Aorta (tissue), 5 donors: ENCODE measurements at regions not wholly inside any gene's neighbourhood (a gene's known extent, or its start where the extent isn't known, plus 50 kb on each side); places are given as distances from the start of the nearest gene placed in this dataset.

ENCODE experiments used
- ATAC-seq: fragments of 200-7000 bp; cut with Tn5 transposase; one replicate; pipeline ENCODE4 v1.9.1; 2022; ENCODE audit warnings: moderate library complexity; ENCODE audit not compliant: low FRiP score
- DNase-seq, 2 donors: peaks; one replicate each; pipeline ENCODE4 v3.0.0-alpha.2; 2020
- H3K27ac ChIP-seq, 2 donors: one replicate each; pipeline ENCODE4 v1.5.1; 2013; ENCODE audit warnings: low read length in 2 of 2, mild to moderate bottlenecking in 2 of 2, moderate library complexity in 2 of 2, control low read depth in 1 of 2, inconsistent platforms in 1 of 2, low read depth in 1 of 2
- H3K27me3 ChIP-seq, 2 donors: one replicate each; pipeline ENCODE4 v1.6.1; 2013; ENCODE audit warnings: control low read depth in 1 of 2, low read length in 1 of 2, mild to moderate bottlenecking in 1 of 2, moderate library complexity in 1 of 2; ENCODE audit not compliant: insufficient read depth in 2 of 2, control insufficient read depth in 1 of 2
- H3K36me3 ChIP-seq, 2 donors: one replicate each; pipeline ENCODE4 v1.6.1; 2013; ENCODE audit warnings: control low read depth in 1 of 2, low read length in 1 of 2, mild to moderate bottlenecking in 1 of 2; ENCODE audit not compliant: insufficient read depth in 2 of 2, control insufficient read depth in 1 of 2
- H3K4me1 ChIP-seq, 2 donors: one replicate each; pipeline ENCODE4 v1.6.1; 2013; ENCODE audit warnings: low read length in 2 of 2, control low read depth in 1 of 2, mild to moderate bottlenecking in 1 of 2, moderate library complexity in 1 of 2; ENCODE audit not compliant: insufficient read depth in 2 of 2, control insufficient read depth in 1 of 2
- H3K4me3 ChIP-seq, 2 donors: one replicate each; pipeline ENCODE4 v1.5.1; 2013; ENCODE audit warnings: low read length in 2 of 2, control low read depth in 1 of 2, mild to moderate bottlenecking in 1 of 2
- H3K9me3 ChIP-seq: one replicate; pipeline ENCODE4 v1.6.1; 2013; ENCODE audit warnings: mild to moderate bottlenecking, low read length; ENCODE audit not compliant: control insufficient read depth
- WGBS, 2 donors: extraction: QIAGEN DNeasy Blood & Tissue Kit; methylation state at CpG; one replicate each; pipeline ENCODE4 v1.1.7; 2013; 5-methylcytosine and 5-hydroxymethylcytosine counted together
- intact Hi-C, 2 donors: fragments of 100-400 bp; cut with DNase I; formaldehyde crosslinking; loops; one replicate each; pipeline versions ENCODE4 v1.14.2 to v1.15.0; 2022
- donor health status: healthy with polysubstance abuse.
- donor health status: Bipolar disorder and iron deficiency.
- donor health status: DM: no; HTN: no; CAD: no.
- donor health status: DM: no; HTN: no; CAD: no.
- donor health status: DM: yes; HTN: yes; CAD: no.

DNA sequence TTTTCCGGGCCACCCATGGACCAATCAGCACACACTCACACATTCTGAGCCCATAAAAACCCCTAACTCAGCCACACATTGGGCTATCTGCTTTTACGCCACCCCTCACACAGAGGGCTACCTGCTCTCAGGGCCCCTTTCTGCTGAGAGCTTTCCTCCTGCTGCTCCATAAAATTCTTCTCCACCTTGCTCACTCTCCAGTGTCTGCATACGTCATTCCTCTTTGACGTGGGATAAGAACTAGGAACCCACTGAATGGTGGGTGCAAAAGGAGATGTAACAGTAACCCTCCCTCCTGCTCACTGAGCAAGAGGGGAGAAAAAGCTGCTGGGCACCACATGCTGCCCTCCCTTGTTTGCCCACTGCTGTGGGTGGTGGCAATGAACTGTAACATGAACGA is 596.7 kb upstream of the TMEM132C start:
- Histone ChIP-seq H3K4me1 (no peaks in the 10 kb centered on the region), H3K4me3 (no peak overlapping the region), H3K36me3 (no peaks in the 10 kb centered on the region), H3K27me3 (no peaks in the 10 kb centered on the region), H3K9me3 (no peaks in the 10 kb centered on the region), H3K27ac (no peak overlapping the region)
- intact Hi-C loops: loop anchor here (10.0 kb wide), 2 partner anchors 225 to 385 kb away; no protein-coding TSS in a partner anchor
- no peak for DNase-seq
- no peak for ATAC-seq
- 96% methylated on average over 5 of the region's 5 CpGs for WGBS, 2 donors

DNA sequence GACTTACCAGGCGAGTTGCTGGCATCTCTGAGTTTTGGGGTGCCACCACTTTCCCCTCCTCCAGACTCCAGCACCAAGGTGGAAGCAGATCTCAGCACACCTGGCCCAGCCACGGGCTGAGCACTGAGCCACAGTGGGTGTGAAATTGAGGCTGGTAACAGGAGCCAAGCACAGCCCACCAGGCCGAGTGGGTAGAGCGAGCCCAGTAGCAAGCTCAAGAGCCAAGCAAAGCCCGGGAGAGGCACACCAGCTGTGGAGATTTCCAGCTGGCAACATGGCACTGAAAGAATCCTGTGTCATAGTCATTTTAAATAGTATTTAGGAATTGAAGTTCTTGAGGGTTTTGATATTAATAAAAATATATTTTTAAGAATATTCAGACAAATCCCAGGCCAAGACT is 596.2 kb upstream of the TMEM132C start:
- Histone ChIP-seq H3K36me3 (no peaks in the 10 kb centered on the region), H3K4me1 (no peaks in the 10 kb centered on the region), H3K9me3 (no peaks in the 10 kb centered on the region), H3K27ac (no peak overlapping the region), H3K27me3 (no peaks in the 10 kb centered on the region), H3K4me3 (no peak overlapping the region)
- 46 to 59% methylated on average over 5 of the region's 5 CpGs for WGBS, 2 donors
- no peak for DNase-seq
- no peak for ATAC-seq
- intact Hi-C loops: loop anchor here (10.0 kb wide), 2 partner anchors 226 to 386 kb away; no protein-coding TSS in a partner anchor

DNA sequence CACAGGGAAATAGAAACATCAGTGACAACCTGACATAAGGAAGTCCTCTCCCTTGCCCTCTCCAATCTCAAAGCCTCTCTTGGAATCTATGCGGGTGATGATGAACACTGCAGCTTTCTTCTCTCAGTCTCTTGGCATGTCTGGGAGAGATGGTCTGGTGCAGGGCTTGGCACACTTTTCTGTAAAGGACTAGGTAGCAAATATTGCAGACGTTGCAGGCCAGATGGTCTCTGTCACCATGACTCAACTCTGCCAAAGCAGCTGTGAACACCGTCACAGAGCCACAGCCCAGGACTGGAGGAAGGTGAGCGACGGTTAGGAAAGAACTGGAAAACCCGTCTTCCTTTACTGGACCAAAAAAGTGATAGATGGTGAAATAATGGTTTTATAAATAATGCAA is 591.0 kb upstream of the TMEM132C start:
- no peak for ATAC-seq
- Histone ChIP-seq H3K27me3 (no peaks in the 10 kb centered on the region), H3K4me1 (no peaks in the 10 kb centered on the region), H3K9me3 (no peaks in the 10 kb centered on the region), H3K27ac (no peak overlapping the region), H3K4me3 (no peak overlapping the region), H3K36me3 (no peaks in the 10 kb centered on the region)
- WGBS, 2 donors: 90% methylated on average over 6 of the region's 6 CpGs
- DNase-seq: no peak
- intact Hi-C loops: loop anchor here (5.0 to 10.0 kb wide), 6 partner anchors 231 to 569 kb away; no protein-coding TSS in a partner anchor

DNA sequence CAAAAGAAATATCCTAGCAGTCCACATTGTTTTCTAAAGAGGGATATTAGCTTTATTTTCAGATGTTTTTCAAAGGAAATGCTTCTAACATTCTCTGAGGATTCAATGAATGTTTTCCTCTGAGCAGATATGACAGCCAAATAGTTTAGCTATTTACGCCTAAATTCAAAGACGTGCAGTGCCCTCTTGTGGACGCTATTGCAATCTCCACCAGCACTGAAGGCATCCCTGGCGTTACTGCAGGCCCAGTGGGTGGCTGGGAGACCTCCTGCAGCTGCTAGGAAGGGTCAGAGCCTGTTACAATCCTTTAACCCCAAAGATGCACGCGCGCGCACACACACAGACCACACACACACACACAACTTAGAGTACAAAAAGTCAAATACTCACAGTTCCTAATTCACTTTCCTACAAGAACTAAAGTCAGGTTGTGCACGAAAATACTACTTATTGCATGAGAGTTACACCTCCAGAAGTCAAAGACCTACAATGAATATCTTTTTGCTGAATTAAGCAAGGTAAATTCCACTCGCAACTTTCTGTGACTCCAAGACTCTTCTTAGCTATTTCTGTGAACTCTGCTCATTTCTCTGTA is 589.3 kb upstream of the TMEM132C start:
- no peak overlapping the region for H3K27ac ChIP-seq
- H3K4me3 ChIP-seq: no peak overlapping the region
- H3K27me3 ChIP-seq: no peaks in the 10 kb centered on the region
- H3K36me3 ChIP-seq: no peaks in the 10 kb centered on the region
- ATAC-seq (peak; percentile 83), DNase-seq (peak; percentile 81 to 87)
- 14% methylated on average over 10 of the region's 10 CpGs for WGBS, 2 donors
- no peaks in the 10 kb centered on the region for H3K4me1 ChIP-seq
- H3K9me3 ChIP-seq: no peaks in the 10 kb centered on the region
- intact Hi-C loops: loop anchor here (5.0 to 10.0 kb wide), 6 partner anchors 233 to 570 kb away; no protein-coding TSS in a partner anchor

DNA sequence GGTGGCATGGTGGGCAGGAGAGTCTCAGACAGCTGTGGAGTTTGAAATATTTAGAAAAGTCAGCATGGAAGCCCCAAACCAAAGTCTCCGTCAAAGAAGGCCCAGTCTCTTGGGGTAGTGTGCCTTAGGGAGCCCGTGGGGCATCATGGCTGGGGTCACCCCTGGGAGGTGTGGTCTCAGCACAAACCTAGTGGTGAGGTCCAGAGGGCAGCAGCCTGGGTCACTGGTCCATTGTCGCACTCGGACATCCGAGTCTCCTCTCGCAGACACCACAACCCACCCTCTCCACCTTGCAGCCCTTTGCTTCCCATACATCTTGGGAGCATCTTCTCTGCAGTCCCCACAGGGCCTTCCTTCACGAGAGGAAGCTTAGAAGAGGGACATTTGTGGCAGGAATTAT is 588.0 kb upstream of the TMEM132C start:
- H3K27ac ChIP-seq: no peak overlapping the region
- no peaks in the 10 kb centered on the region for H3K36me3 ChIP-seq
- no peaks in the 10 kb centered on the region for H3K27me3 ChIP-seq
- no peak for ATAC-seq
- intact Hi-C loops: loop anchor here (5.0 to 10.0 kb wide), 6 partner anchors 234 to 572 kb away; no protein-coding TSS in a partner anchor
- H3K4me1 ChIP-seq: no peaks in the 10 kb centered on the region
- WGBS, 2 donors: 89 to 93% methylated on average over 7 of the region's 7 CpGs
- H3K4me3 ChIP-seq: no peak overlapping the region
- no peaks in the 10 kb centered on the region for H3K9me3 ChIP-seq
- DNase-seq: no peak

DNA sequence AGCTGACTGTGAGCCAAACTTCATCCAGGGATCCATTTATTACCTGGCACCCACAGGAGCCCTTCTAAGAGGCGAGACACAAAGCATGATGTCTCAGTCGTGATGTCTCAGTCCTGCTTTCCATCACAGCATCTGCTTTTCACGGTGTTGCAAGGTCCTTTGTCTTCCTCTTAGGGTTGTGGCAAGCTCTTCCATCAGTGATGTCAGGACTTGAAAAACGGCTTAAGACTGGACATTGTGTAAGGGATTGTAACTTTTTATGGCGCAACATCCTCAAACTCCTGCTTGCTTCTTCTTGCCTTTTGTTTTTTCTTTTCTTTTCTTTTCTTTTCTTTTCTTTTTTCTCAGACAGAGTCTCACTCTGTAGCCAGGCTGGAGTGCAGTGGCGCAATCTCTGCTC is 586.5 kb upstream of the TMEM132C start:
- Histone ChIP-seq H3K4me3 (no peak overlapping the region), H3K4me1 (no peaks in the 10 kb centered on the region), H3K9me3 (no peaks in the 10 kb centered on the region), H3K27me3 (no peaks in the 10 kb centered on the region), H3K36me3 (no peaks in the 10 kb centered on the region), H3K27ac (no peak overlapping the region)
- no peak for ATAC-seq
- intact Hi-C loops: loop anchor here in 1 of 2 donors (5.0 kb wide), 1 partner anchor 398 kb away; no protein-coding TSS in a partner anchor
- DNase-seq: no peak
- 92 to 95% methylated on average over 6 of the region's 6 CpGs for WGBS, 2 donors

DNA sequence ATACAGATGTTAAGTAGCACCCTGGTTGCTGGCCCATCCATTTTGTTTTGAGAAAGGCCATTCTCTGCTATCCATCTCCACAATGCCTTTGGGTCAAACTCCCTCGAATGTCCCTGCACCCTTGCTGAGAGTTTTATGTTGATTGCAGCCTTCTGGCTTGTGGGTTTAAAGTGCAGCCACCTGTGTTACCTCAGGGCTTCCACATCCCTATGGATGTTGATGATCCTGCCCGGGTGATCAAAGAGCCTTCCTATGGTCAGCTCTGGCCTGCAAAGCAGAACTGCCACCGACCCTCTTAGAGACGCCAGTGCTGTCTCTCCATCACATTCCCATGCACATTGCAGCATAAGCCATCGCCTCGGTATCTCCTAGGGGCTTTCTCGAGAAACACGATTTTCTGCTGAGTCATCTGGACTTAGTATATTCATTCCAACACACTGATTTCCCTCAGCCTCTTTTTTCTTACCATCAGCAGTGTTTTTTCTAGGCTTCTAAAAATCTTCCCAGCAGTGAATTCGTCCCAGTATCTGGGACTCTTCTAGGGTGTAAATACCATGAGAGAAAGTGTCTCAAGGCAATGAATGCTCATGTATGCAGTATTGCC is 585.7 kb upstream of the TMEM132C start:
- Histone ChIP-seq H3K4me3 (no peak overlapping the region), H3K27me3 (no peaks in the 10 kb centered on the region), H3K4me1 (no peaks in the 10 kb centered on the region), H3K27ac (no peak overlapping the region), H3K36me3 (no peaks in the 10 kb centered on the region), H3K9me3 (no peaks in the 10 kb centered on the region)
- WGBS, 2 donors: 48 to 50% methylated on average over 9 of the region's 9 CpGs
- DNase-seq (no peak), ATAC-seq (no peak)
- intact Hi-C loops: loop anchor here in 1 of 2 donors (5.0 kb wide), 1 partner anchor 399 kb away; no protein-coding TSS in a partner anchor

DNA sequence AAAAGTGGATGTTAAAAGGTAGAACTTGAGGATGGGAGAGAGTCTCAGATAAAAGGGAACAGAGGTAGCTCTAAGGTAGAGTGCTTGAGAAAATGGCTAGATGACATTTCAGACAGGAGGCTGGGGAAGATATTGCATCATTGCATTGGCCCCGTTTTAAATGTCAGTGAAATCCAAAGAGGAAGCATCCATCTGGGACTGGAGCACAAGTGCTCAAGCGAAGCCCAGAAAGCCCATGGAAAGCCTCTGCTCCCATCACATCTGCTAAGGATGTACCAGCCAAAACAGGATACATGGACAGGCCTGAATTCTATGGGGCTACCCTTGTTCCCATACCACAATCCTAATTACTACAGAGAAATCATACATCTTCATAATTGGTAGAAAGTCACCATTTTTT is 581.5 kb upstream of the TMEM132C start:
- Histone ChIP-seq H3K4me1 (no peaks in the 10 kb centered on the region), H3K27me3 (no peaks in the 10 kb centered on the region), H3K27ac (no peak overlapping the region), H3K4me3 (no peak overlapping the region), H3K9me3 (no peaks in the 10 kb centered on the region), H3K36me3 (no peaks in the 10 kb centered on the region)
- 61 to 74% methylated on average over 2 of the region's 2 CpGs for WGBS, 2 donors
- no peak for DNase-seq
- no peak for ATAC-seq
- intact Hi-C loops: no loop called here

DNA sequence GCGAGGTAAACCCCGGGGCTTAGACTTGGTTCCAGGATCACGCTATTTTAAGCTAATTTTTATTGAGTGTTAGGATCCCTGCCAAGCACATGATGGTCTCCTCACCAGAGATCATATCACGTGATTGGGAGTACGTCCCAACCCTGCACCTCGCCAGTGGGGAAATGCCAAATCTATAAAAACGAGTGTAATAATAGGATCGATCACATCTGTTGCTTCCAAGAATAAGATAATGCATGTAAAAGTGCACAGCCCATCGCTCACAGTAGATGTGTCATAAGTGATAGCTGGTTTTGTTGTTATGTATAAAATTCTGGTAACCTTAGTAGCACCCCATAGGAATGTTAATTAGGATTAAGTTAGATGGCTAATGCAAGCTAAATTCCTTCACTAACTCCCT is 581.0 kb upstream of the TMEM132C start:
- Histone ChIP-seq H3K27me3 (no peaks in the 10 kb centered on the region), H3K9me3 (no peaks in the 10 kb centered on the region), H3K4me1 (no peaks in the 10 kb centered on the region), H3K36me3 (no peaks in the 10 kb centered on the region), H3K27ac (no peak overlapping the region), H3K4me3 (no peak overlapping the region)
- ATAC-seq (no peak), DNase-seq (no peak)
- WGBS, 2 donors: 30 to 32% methylated on average over 9 of the region's 9 CpGs
- intact Hi-C loops: no loop called here
